Tibial nerve (tissue), 3 donors: ENCODE measurements at regions not wholly inside any gene's neighbourhood (a gene's known extent, or its start where the extent isn't known, plus 50 kb on each side); places are given as distances from the start of the nearest gene placed in this dataset.

Experiments used
- CTCF ChIP-seq, 5 experiments: fragments of 200-600 bp in 3 of 5; fragments of 450-650 bp in 2 of 5; sonication (generic) in 3 of 5; IDR thresholded peaks; one replicate each; pipeline ENCODE4 v1.5.1; 2016 to 2019; ENCODE audit warnings: antibody characterized with exemption in 5 of 5, mild to moderate bottlenecking in 3 of 5, moderate library complexity in 2 of 5
- POLR2A ChIP-seq, 2 donors: fragments of 450-650 bp; IDR thresholded peaks; one replicate each; pipeline ENCODE4 v1.6.1; 2017; ENCODE audit warnings: antibody characterized with exemption in 2 of 2, mild to moderate bottlenecking in 2 of 2, moderate library complexity in 2 of 2

GRCh38 chr10:71144824-71145223 is 67.5 kb upstream of the UNC5B start:
- no peak for TF ChIP-seq CTCF (IDR thresholded peaks at IDR 0.05)
- TF ChIP-seq POLR2A (IDR thresholded peaks at IDR 0.05): no peak
